H9 (cell line): ENCODE measurements at regions not wholly inside any gene's neighbourhood (a gene's known extent, or its start where the extent isn't known, plus 50 kb on each side); places are given as distances from the start of the nearest gene placed in this dataset.

ENCODE experiments used
- DNase-seq: peaks from one replicate; pipeline ENCODE4 v3.0.0-alpha.2; 2017
- H2AFZ ChIP-seq: one replicate; pipeline ENCODE4 v1.6.1; 2013; ENCODE audit warnings: mild to moderate bottlenecking, low read length, control low read depth, moderate library complexity
- H2AK5ac ChIP-seq: 2 replicates; pipeline ENCODE4 v1.6.1; 2013; ENCODE audit warnings: low read length, control low read depth, mixed read lengths; ENCODE audit not compliant: insufficient read length
- H2BK120ac ChIP-seq: one replicate; pipeline ENCODE4 v1.6.1; 2013; ENCODE audit warnings: low read depth, mild to moderate bottlenecking, low read length, control low read depth, inconsistent platforms; ENCODE audit not compliant: poor library complexity, severe bottlenecking
- H2BK12ac ChIP-seq: 2 replicates; pipeline ENCODE4 v1.6.1; 2013; ENCODE audit warnings: low read length, control low read depth, mixed read lengths, low read depth; ENCODE audit not compliant: insufficient read length
- H2BK15ac ChIP-seq: 2 replicates; pipeline ENCODE4 v1.6.1; 2013; ENCODE audit warnings: low read depth, low read length, control low read depth
- H2BK20ac ChIP-seq: one replicate; pipeline ENCODE4 v1.6.1; 2013; ENCODE audit warnings: low read depth, mild to moderate bottlenecking, low read length, control low read depth, inconsistent platforms; ENCODE audit not compliant: poor library complexity, severe bottlenecking
- H2BK5ac ChIP-seq: 2 replicates; pipeline ENCODE4 v1.6.1; 2013; ENCODE audit warnings: low read length, control low read depth, mixed read lengths; ENCODE audit not compliant: insufficient read length
- H3K14ac ChIP-seq: 2 replicates; pipeline ENCODE4 v1.6.1; 2013; ENCODE audit warnings: low read length, control low read depth; ENCODE audit not compliant: insufficient read depth
- H3K18ac ChIP-seq: 2 replicates; pipeline ENCODE4 v1.6.1; 2013; ENCODE audit warnings: low read depth, mild to moderate bottlenecking, mixed read lengths, low read length, control low read depth; ENCODE audit not compliant: insufficient read length
- H3K23ac ChIP-seq: 2 replicates; pipeline ENCODE4 v1.6.1; 2013; ENCODE audit warnings: low read length, control low read depth, mixed read lengths, low read depth; ENCODE audit not compliant: insufficient read length
- H3K23me2 ChIP-seq: 2 replicates; pipeline ENCODE4 v1.6.1; 2013; ENCODE audit warnings: low read depth, mild to moderate bottlenecking, mixed read lengths, low read length, control low read depth; ENCODE audit not compliant: insufficient read length, poor library complexity, severe bottlenecking
- H3K27ac ChIP-seq: 2 replicates; pipeline ENCODE4 v1.5.1; 2013; ENCODE audit warnings: low read length, control low read depth, mixed read lengths, low read depth; ENCODE audit not compliant: insufficient read length
- H3K27me3 ChIP-seq: 2 replicates; pipeline ENCODE4 v1.6.1; 2013; ENCODE audit warnings: low read length, control low read depth, inconsistent platforms; ENCODE audit not compliant: insufficient read depth
- H3K4ac ChIP-seq: 2 replicates; pipeline ENCODE4 v1.6.1; 2013; ENCODE audit warnings: low read depth, mild to moderate bottlenecking, control low read depth, inconsistent platforms, low read length, moderate library complexity
- H3K4me1 ChIP-seq: 2 replicates; pipeline ENCODE4 v1.6.1; 2013; ENCODE audit warnings: low read length, control low read depth, inconsistent platforms; ENCODE audit not compliant: insufficient read depth
- H3K4me2 ChIP-seq: 2 replicates; pipeline ENCODE4 v1.6.1; 2013; ENCODE audit warnings: low read length, control low read depth, mixed read lengths; ENCODE audit not compliant: insufficient read length, insufficient read depth
- H3K56ac ChIP-seq: 2 replicates; pipeline ENCODE4 v1.6.1; 2013; ENCODE audit warnings: low read depth, mild to moderate bottlenecking, mixed read lengths, low read length, control low read depth; ENCODE audit not compliant: insufficient read length
- H3K79me1 ChIP-seq: 2 replicates; pipeline ENCODE4 v1.6.1; 2013; ENCODE audit warnings: low read depth, mild to moderate bottlenecking, moderate library complexity, low read length, control low read depth, inconsistent platforms; ENCODE audit not compliant: insufficient read depth, poor library complexity, severe bottlenecking
- H3K79me2 ChIP-seq: 2 replicates; pipeline ENCODE4 v1.6.1; 2013; ENCODE audit warnings: low read length, control low read depth, inconsistent platforms; ENCODE audit not compliant: insufficient read depth
- H3K9ac ChIP-seq: 2 replicates; pipeline ENCODE4 v1.6.1; 2013; ENCODE audit warnings: low read length, control low read depth, mixed read lengths; ENCODE audit not compliant: insufficient read length; ENCODE audit errors: extremely low read depth
- H3K9me3 ChIP-seq: one replicate; pipeline ENCODE4 v1.6.1; 2013; ENCODE audit warnings: low read depth, low read length, inconsistent platforms; ENCODE audit not compliant: control insufficient read depth
- H3T11ph ChIP-seq: one replicate; pipeline ENCODE4 v1.6.1; 2013; ENCODE audit warnings: mild to moderate bottlenecking, low read length, control low read depth, inconsistent platforms
- H4K20me1 ChIP-seq: one replicate; pipeline ENCODE4 v1.6.1; 2013; ENCODE audit not compliant: control insufficient read depth, insufficient read length, insufficient read depth
- H4K5ac ChIP-seq: 2 replicates; pipeline ENCODE4 v1.6.1; 2013; ENCODE audit warnings: low read depth, mild to moderate bottlenecking, mixed read lengths, low read length, control low read depth; ENCODE audit not compliant: insufficient read length
- H4K8ac ChIP-seq: replicated peaks from 2 replicates; pipeline ENCODE4 v1.6.1; 2013; ENCODE audit warnings: low read length, control low read depth, mixed read lengths, low read depth; ENCODE audit not compliant: insufficient read length
- H4K91ac ChIP-seq: 2 replicates; pipeline ENCODE4 v1.6.1; 2013; ENCODE audit warnings: low read depth, mild to moderate bottlenecking, moderate library complexity, mixed read lengths, low read length, control low read depth; ENCODE audit not compliant: insufficient read length
- H3K27ac Mint-ChIP-seq, 3 experiments: 2 replicates in 2 of 3; 3 replicates in 1 of 3; pipeline ENCODE4 v1.8.0; 2020 to 2021; ENCODE audit warnings: mixed read lengths in 3 of 3, mild to moderate bottlenecking in 1 of 3, moderate library complexity in 1 of 3
- H3K27me3 Mint-ChIP-seq: 2 replicates; pipeline ENCODE4 v1.8.0; 2021; ENCODE audit warnings: low read depth, mild to moderate bottlenecking, moderate library complexity, mixed read lengths
- H3K36me3 Mint-ChIP-seq, 3 experiments: 2 replicates in 2 of 3; 3 replicates in 1 of 3; pipeline ENCODE4 v1.8.0; 2020 to 2021; ENCODE audit warnings: low read depth in 3 of 3, mixed read lengths in 3 of 3; ENCODE audit not compliant: insufficient read depth in 1 of 3
- H3K4me1 Mint-ChIP-seq, 2 experiments: 2 replicates each; pipeline ENCODE4 v1.8.0; 2020; ENCODE audit warnings: mixed read lengths in 2 of 2
- H3K4me3 Mint-ChIP-seq, 2 experiments: 2 replicates in 1 of 2; 3 replicates in 1 of 2; pipeline ENCODE4 v1.8.0; 2020 to 2021; ENCODE audit warnings: mild to moderate bottlenecking in 2 of 2, mixed read lengths in 2 of 2, moderate library complexity in 1 of 2
- H3K9me3 Mint-ChIP-seq, 2 experiments: 2 replicates in 1 of 2; 3 replicates in 1 of 2; pipeline ENCODE4 v1.8.0; 2020; ENCODE audit warnings: mild to moderate bottlenecking in 2 of 2, mixed read lengths in 2 of 2, moderate library complexity in 1 of 2
- CTCF ChIP-seq: fragments of 200-600 bp; sonication (generic); conservative IDR thresholded peaks from 3 replicates; pipeline ENCODE4 v1.8.0; 2021; ENCODE audit warnings: antibody characterized with exemption, mild to moderate bottlenecking
- WGBS: extraction: QIAGEN DNeasy Blood & Tissue Kit; methylation state at CpG from one replicate; pipeline ENCODE4 v1.1.7; 2013; ENCODE audit warnings: missing lambda C conversion rate, low lambda C conversion rate, mixed read lengths; ENCODE audit not compliant: insufficient read length; ENCODE audit errors: extremely low coverage; 5-methylcytosine and 5-hydroxymethylcytosine counted together

GRCh38 chr11:122398851-122399250, 256.7 kb upstream of the UBASH3B start:
- Histone ChIP-seq H3K9me3 (no peaks in the 10 kb centered on the region), H3K23ac (no peak overlapping the region), H2BK120ac (no peak overlapping the region), H4K20me1 (no peaks in the 10 kb centered on the region), H3K27ac (no peak overlapping the region), H2BK20ac (no peak overlapping the region), H3K79me2 (no peaks in the 10 kb centered on the region), H2BK5ac (no peak overlapping the region), H2BK15ac (no peak overlapping the region), H3K27me3 (no peaks in the 10 kb centered on the region), H3K23me2 (no peaks in the 10 kb centered on the region), H3K4me2 (no peak overlapping the region), H3T11ph (no peak overlapping the region), H2AFZ (no peak overlapping the region), H3K4me1 (no peaks in the 10 kb centered on the region), H4K8ac (no peak overlapping the region), H3K79me1 (no peaks in the 10 kb centered on the region), H4K5ac (no peak overlapping the region), H2AK5ac (no peak overlapping the region), H2BK12ac (no peak overlapping the region), H3K14ac (no peak overlapping the region), H3K4ac (no peak overlapping the region), H3K56ac (no peak overlapping the region), H3K18ac (no peak overlapping the region), H4K91ac (no peak overlapping the region), H3K9ac (no peak overlapping the region)
- H3K27me3 Mint-ChIP-seq, result no peaks in the 10 kb centered on the region
- no peak overlapping the region for H3K27ac Mint-ChIP-seq
- no peaks in the 10 kb centered on the region for H3K4me1 Mint-ChIP-seq
- H3K36me3 Mint-ChIP-seq, result no peaks in the 10 kb centered on the region
- no peak for DNase-seq
- WGBS, result no CpG with 5 or more reads among the region's 2 CpGs
- no peaks in the 10 kb centered on the region for H3K9me3 Mint-ChIP-seq
- no peak for TF ChIP-seq CTCF
- no peak overlapping the region for H3K4me3 Mint-ChIP-seq
